ENCODE measurements at regions not wholly inside any gene's neighbourhood (a gene's known extent, or its start where the extent isn't known, plus 50 kb on each side); places are given as distances from the start of the nearest gene placed in this dataset.

DNA sequence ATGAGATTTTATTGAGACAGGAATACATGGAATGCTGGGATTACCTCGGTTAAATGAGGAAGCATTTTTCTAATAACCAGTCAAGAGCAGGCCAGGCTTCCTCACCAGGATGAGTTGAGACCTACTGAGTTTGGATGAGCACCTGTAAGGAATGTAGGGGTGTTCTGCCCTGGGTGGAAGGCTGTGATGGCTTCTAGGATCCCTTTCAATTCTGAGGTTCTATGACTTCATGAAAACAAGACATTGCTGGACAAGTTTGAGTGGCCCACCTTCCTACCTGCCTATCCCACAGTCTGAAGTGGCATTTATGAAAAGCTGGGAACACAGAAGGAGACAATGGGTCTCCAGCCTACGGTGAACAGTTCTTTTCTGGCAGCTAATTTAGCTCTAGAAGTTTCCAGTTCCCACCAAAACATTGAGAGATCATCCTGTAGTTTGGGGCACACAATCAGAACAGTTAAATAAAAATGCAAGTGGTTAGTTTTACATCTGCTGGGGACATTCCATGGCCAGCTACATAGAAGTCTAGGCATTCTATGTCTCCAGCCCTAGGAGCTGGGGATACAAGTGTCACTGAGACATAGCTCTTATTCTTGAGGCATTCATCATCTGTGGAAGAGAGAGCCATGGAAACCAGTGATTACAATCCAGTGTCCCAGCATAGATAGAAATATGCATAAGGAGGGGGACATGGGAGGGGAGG is 51.3 kb upstream of the TSPAN2 start:
- peak; percentile 39 for DNase-seq (ENCODE audit: low read depth)

DNA sequence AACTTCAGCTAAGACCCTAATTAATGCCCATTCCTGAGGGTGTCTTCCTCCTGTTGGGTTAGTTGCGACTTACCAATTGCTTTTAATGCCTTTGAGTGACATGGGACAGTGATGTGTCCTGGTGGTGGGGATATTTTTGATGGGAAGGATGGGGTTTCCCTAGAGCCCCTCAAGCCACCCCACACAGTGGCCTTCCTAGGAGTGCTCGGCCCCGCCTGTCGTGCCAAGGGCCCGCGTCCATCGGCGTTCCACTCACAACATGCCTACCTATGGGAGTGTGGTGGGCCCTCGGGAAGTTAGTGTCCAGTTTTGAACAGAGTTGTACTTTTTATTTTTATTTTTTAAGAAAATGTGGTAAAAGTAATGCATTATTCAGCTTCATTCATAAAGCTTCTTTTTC is 50.1 kb upstream of the TSPAN2 start:
- DNase-seq (ENCODE audit: low read depth) = no peak

Measured in GM04503 (cell line).